ENCODE measurements at regions not wholly inside any gene's neighbourhood (a gene's known extent, or its start where the extent isn't known, plus 50 kb on each side); places are given as distances from the start of the nearest gene placed in this dataset.

DNA sequence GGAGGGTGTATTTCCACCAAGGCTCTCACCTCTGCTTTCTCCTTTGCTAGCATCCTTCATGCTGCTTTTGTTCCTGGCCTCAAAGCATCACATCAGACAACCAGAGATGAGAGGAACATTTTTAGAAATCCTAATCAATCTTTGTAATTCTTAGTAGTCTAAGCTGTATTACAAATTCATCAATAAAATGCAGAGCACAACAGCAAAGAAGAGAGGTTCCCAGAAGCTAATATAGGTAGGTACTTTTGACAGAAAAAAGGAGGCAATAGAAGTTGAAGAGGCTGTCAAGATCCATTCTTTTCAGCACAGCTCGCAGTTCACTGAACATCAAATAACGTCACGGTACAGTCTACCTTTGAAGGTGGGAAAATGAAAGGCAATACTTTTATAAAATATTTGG lies 265.2 kb upstream of the SYT1 start:
- no peak overlapping the region for H3K4me3 Mint-ChIP-seq
- TF ChIP-seq, protein P1, sequence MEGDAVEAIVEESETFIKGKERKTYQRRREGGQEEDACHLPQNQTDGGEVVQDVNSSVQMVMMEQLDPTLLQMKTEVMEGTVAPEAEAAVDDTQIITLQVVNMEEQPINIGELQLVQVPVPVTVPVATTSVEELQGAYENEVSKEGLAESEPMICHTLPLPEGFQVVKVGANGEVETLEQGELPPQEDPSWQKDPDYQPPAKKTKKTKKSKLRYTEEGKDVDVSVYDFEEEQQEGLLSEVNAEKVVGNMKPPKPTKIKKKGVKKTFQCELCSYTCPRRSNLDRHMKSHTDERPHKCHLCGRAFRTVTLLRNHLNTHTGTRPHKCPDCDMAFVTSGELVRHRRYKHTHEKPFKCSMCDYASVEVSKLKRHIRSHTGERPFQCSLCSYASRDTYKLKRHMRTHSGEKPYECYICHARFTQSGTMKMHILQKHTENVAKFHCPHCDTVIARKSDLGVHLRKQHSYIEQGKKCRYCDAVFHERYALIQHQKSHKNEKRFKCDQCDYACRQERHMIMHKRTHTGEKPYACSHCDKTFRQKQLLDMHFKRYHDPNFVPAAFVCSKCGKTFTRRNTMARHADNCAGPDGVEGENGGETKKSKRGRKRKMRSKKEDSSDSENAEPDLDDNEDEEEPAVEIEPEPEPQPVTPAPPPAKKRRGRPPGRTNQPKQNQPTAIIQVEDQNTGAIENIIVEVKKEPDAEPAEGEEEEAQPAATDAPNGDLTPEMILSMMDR (conservative IDR thresholded peaks at IDR 0.05), result no peak
- 0 to 63% methylated on average over 1 to 3 of the region's 3 CpGs for WGBS, 2 experiments (ENCODE audit: insufficient coverage in 1 of 2, insufficient read length in 1 of 2)

DNA sequence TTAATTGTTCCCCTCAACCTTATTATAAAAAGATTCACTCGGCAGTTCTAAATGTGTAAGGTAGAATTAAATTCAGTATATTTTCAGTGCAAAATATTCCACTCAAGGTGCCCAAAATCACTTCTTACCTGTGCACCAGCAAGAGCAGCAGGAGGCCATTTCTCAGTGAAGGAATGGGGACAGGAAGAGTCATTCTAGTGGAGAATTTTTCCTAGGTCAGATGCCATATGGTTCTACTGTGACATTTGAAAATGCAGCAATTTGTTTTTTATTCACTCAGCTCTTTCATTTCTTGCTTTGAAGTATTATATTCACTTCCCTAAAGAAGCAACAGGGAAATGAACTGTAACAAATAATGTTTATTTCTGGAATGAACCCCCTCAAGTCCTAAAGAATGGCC lies 264.0 kb upstream of the SYT1 start:
- Histone ChIP-seq H3K4me1 (ENCODE audit: control insufficient read depth, insufficient read depth, low read length) (no peaks in the 10 kb centered on the region), H3K36me3 (ENCODE audit: control insufficient read depth, insufficient read depth, low read length) (no peaks in the 10 kb centered on the region), H3K9ac (ENCODE audit: extremely low read depth, low read length, poor library complexity, severe bottlenecking) (no peak overlapping the region), H3K9me3 (ENCODE audit: control insufficient read depth, low read length) (peaks cover 17% of the 10 kb centered on the region), H3K27me3 (ENCODE audit: control insufficient read depth, insufficient read depth, low read length, poor library complexity, severe bottlenecking) (no peaks in the 10 kb centered on the region), H3K27ac (ENCODE audit: low read depth, low read length) (no peak overlapping the region), H3K4me3 (ENCODE audit: low read length) (no peak overlapping the region)
- peaks cover 4% of the 10 kb centered on the region for H3K36me3 Mint-ChIP-seq (ENCODE audit: low read depth)
- 80% methylated on average over 1 of the region's 1 CpG; no CpG with 5 or more reads in 1 of the 2 experiments for WGBS, 2 experiments (ENCODE audit: insufficient coverage in 1 of 2, insufficient read length in 1 of 2)
- peaks cover 23% of the 10 kb centered on the region for H3K9me3 Mint-ChIP-seq
- no peaks in the 10 kb centered on the region for H3K27me3 Mint-ChIP-seq (ENCODE audit: insufficient read depth)
- DNase-seq, result no peak
- H3K4me1 Mint-ChIP-seq, result no peaks in the 10 kb centered on the region
- no peak overlapping the region for H3K27ac Mint-ChIP-seq
- H3K4me3 Mint-ChIP-seq, result no peak overlapping the region
- TF ChIP-seq, protein P1 (conservative IDR thresholded peaks at IDR 0.05), result no peak

More for the DNA sequence above, 265.2 kb upstream of the SYT1 start:
- Histone ChIP-seq H3K27ac (ENCODE audit: low read depth, low read length) (no peak overlapping the region), H3K9ac (ENCODE audit: extremely low read depth, low read length, poor library complexity, severe bottlenecking) (no peak overlapping the region), H3K36me3 (ENCODE audit: control insufficient read depth, insufficient read depth, low read length) (no peaks in the 10 kb centered on the region), H3K27me3 (ENCODE audit: control insufficient read depth, insufficient read depth, low read length, poor library complexity, severe bottlenecking) (no peaks in the 10 kb centered on the region), H3K4me3 (ENCODE audit: low read length) (no peak overlapping the region), H3K4me1 (ENCODE audit: control insufficient read depth, insufficient read depth, low read length) (no peaks in the 10 kb centered on the region), H3K9me3 (ENCODE audit: control insufficient read depth, low read length) (peaks cover 15% of the 10 kb centered on the region)
- DNase-seq, result no peak
- Mint-ChIP-seq H3K36me3 (ENCODE audit: low read depth) (peaks cover 4% of the 10 kb centered on the region), H3K27ac (no peak overlapping the region), H3K27me3 (ENCODE audit: insufficient read depth) (no peaks in the 10 kb centered on the region), H3K9me3 (peaks cover 17% of the 10 kb centered on the region), H3K4me1 (no peaks in the 10 kb centered on the region)

DNA sequence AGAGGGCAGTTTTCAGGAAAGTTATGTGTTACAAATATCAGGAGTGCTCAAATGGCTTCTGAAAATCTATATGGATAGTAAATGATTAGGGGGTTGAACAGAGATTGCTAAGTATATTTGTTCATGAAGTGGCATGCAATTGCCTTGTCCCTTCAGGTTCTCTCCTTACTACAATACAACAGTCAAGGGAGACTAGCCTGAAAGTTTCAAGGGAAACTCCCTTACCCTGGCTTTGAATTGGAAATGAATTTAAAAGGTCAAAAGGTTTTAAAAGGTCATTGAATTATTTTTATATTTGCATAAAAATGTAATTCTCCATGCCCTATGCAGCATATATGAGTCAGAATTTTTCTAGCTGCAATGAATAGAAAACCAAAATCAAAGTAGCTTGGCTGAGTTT lies 253.1 kb upstream of the SYT1 start:
- Mint-ChIP-seq H3K27ac (no peak overlapping the region), H3K27me3 (ENCODE audit: insufficient read depth) (no peaks in the 10 kb centered on the region), H3K4me3 (no peak overlapping the region), H3K4me1 (no peaks in the 10 kb centered on the region), H3K9me3 (peaks cover 20% of the 10 kb centered on the region), H3K36me3 (ENCODE audit: low read depth) (no peaks in the 10 kb centered on the region)
- Histone ChIP-seq H3K4me3 (ENCODE audit: low read length) (no peak overlapping the region), H3K4me1 (ENCODE audit: control insufficient read depth, insufficient read depth, low read length) (peaks cover 3% of the 10 kb centered on the region), H3K36me3 (ENCODE audit: control insufficient read depth, insufficient read depth, low read length) (no peaks in the 10 kb centered on the region), H3K27me3 (ENCODE audit: control insufficient read depth, insufficient read depth, low read length, poor library complexity, severe bottlenecking) (no peaks in the 10 kb centered on the region), H3K9me3 (ENCODE audit: control insufficient read depth, low read length) (peaks cover 4% of the 10 kb centered on the region), H3K27ac (ENCODE audit: low read depth, low read length) (no peak overlapping the region), H3K9ac (ENCODE audit: extremely low read depth, low read length, poor library complexity, severe bottlenecking) (no peak overlapping the region)
- TF ChIP-seq, protein P1 (conservative IDR thresholded peaks at IDR 0.05), result no peak
- no peak for DNase-seq
